ENCODE measurements at regions not wholly inside any gene's neighbourhood (a gene's known extent, or its start where the extent isn't known, plus 50 kb on each side); places are given as distances from the start of the nearest gene placed in this dataset.

GRCh38 chr13:110097013-110097412, 209.9 kb downstream of the COL4A1 start:
- DNase-seq, result no peak

GRCh38 chr13:110092831-110093247, 214.1 kb downstream of the COL4A1 start:
- no peak for DNase-seq

- no peak for DNase-seq
Observed at GRCh38 chr13:110089815-110090214, 217.1 kb downstream of the COL4A1 start.

- no peak for DNase-seq
Observed at GRCh38 chr13:110089100-110089499, 217.9 kb downstream of the COL4A1 start.

GRCh38 chr13:110073982-110074381, 233.0 kb downstream of the COL4A1 start:
- no peak for DNase-seq

- no peak for DNase-seq
Observed at GRCh38 chr13:110070511-110071120, 236.3 kb downstream of the COL4A1 start.

GRCh38 chr13:110070046-110070445, 236.9 kb downstream of the COL4A1 start:
- no peak for DNase-seq

- DNase-seq, result no peak
Observed at GRCh38 chr13:110068176-110068473, 238.8 kb downstream of the COL4A1 start.

GRCh38 chr13:110067355-110068175, 239.4 kb downstream of the COL4A1 start:
- no peak for DNase-seq

- DNase-seq, result no peak
Observed at GRCh38 chr13:110065780-110066179, 241.2 kb downstream of the COL4A1 start.

- no peak for DNase-seq
Observed at GRCh38 chr13:110063490-110064421, 243.2 kb downstream of the COL4A1 start.

GRCh38 chr13:110062777-110063442, 244.0 kb downstream of the COL4A1 start:
- DNase-seq, result no peak

- no peak for DNase-seq
Observed at GRCh38 chr13:110062077-110062776, 244.7 kb downstream of the COL4A1 start.

GRCh38 chr13:110061270-110061669, 245.7 kb downstream of the COL4A1 start:
- DNase-seq, result no peak

GRCh38 chr13:110057052-110057451, 249.9 kb downstream of the COL4A1 start:
- DNase-seq, result no peak

GRCh38 chr13:110056640-110057039, 250.3 kb downstream of the COL4A1 start:
- DNase-seq, result no peak

GRCh38 chr13:110055089-110055488, 251.9 kb downstream of the COL4A1 start:
- no peak for DNase-seq

GRCh38 chr13:110054041-110054440, 252.9 kb downstream of the COL4A1 start:
- no peak for DNase-seq

- DNase-seq, result no peak
Observed at GRCh38 chr13:110047496-110047895, 259.5 kb downstream of the COL4A1 start.

- DNase-seq, result no peak
Observed at GRCh38 chr13:110046811-110047210, 260.1 kb downstream of the COL4A1 start.

GRCh38 chr13:110045919-110046318, 259.5 kb upstream of the IRS2 start:
- no peak for DNase-seq

- DNase-seq, result no peak
Observed at GRCh38 chr13:110045202-110045601, 258.8 kb upstream of the IRS2 start.
